ENCODE measurements at regions not wholly inside any gene's neighbourhood (a gene's known extent, or its start where the extent isn't known, plus 50 kb on each side); places are given as distances from the start of the nearest gene placed in this dataset.
"Not testable (repeated sequence)": the region's sequence is repeated elsewhere in the genome, so short reads cannot be mapped to it uniquely, and the experiment has no call there.

DNA sequence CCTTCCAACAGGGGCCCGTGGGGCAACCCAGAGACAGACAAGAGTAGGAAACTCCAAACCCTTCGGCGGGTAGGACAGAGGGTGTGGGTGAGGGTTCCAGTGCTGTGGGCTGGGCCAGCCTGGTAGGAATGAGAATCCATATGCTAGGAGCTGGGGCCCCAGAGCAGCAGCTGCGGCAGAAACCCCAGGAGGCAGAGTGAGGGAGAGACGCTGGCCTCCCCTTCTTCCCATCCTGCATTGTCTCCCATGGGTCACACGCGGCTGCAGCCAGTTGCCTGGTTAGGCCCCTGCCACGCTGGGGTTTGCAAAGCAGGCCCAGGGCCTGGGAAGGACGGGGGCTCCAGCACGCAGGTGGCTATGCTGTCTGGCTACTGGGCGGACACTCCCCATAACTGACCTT, 113.1 kb upstream of the CCZ1B start:
- DNase-seq = not testable (repeated sequence)

DNA sequence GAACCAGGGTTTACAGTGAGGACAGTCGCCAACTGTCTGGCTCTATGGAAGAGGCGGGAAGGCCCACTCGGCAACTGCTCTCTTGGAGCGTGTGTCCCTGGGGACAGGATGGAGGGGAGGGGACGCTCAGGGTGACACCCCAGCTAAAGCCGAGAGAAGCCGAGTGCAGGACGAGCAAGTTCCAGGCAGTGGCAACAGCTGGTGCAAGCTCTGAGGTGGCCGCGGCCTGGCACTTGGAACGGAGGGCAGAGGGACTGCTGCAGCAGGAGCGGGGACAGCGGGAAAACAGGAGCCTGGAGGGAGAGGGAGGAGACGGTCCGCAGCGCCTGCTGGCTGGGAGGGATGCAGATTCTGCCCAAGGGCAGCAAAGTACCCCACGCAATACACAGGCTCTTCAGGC, 113.8 kb upstream of the CCZ1B start:
- not testable (repeated sequence) for DNase-seq

DNA sequence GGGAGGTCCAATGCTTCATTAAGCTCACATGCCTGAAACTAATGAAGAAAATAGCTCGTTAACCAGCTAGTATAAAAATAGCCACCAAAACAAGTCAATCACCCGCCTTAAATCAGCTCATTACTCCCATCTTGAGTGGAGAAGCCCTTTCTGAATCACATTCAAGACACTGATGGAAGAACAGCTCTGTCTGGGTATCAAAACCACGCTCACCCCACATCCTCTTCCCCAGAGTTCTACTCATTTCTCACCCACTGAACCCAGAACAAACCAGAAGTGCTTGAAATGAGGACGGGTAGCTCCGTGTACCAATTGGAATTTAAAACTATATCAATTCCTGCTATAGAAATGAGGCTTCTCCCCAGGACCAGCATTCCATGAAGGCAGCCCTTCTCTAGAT, 120.8 kb upstream of the CCZ1B start:
- DNase-seq = not testable (repeated sequence)

- not testable (repeated sequence) for DNase-seq
Measured at GRCh38 chr7:6950231-6950630, 124.2 kb upstream of the CCZ1B start.

- DNase-seq = not testable (repeated sequence)
Measured at GRCh38 chr7:6951553-6951952, 125.5 kb upstream of the CCZ1B start.

- DNase-seq = not testable (repeated sequence)
Measured at GRCh38 chr7:6953138-6953797, 127.2 kb upstream of the CCZ1B start.

DNA sequence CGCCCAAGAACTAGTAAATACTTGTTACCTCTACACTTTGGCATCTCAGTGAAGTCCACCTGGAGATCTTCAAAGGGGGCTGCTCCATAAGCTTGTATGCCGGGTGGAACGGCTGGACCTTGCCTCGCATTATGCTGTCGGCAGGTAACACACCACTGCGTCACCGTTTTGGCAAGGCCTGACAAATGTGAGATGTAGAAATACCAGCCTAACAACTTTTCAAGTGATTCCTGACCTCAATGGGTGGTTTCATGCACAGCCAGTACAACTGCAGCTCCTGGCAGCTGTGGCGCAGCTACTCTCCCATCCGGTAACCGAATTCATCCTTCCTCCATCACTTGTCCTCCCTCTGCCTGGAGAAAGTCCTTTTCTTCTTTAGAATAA, 127.7 kb upstream of the CCZ1B start:
- not testable (repeated sequence) for DNase-seq

DNA sequence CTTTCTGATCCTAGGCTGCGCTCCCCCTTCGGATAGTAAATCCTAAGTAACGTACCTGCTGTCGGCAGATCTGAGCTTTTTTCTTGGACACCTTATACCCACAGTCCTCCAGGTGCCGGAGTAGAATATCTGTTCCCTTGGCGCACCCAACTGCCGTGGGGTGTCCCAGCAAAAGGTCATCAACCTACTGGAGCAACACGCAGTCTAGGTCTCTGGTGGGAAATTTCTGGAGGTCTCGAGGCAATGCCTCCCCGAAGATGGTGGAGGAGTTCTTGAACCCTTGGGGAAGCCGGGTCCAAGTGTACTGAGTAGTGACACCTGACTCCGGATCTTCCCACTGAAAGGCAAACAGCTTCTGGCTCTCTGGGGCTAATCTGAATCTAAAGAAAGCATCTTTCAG, 129.3 kb upstream of the CCZ1B start:
- DNase-seq = not testable (repeated sequence)

GRCh38 chr7:6955990-6956566, 130.0 kb upstream of the CCZ1B start:
- not testable (repeated sequence) for DNase-seq

GRCh38 chr7:6958371-6958770, 132.3 kb upstream of the CCZ1B start:
- not testable (repeated sequence) for DNase-seq

DNA sequence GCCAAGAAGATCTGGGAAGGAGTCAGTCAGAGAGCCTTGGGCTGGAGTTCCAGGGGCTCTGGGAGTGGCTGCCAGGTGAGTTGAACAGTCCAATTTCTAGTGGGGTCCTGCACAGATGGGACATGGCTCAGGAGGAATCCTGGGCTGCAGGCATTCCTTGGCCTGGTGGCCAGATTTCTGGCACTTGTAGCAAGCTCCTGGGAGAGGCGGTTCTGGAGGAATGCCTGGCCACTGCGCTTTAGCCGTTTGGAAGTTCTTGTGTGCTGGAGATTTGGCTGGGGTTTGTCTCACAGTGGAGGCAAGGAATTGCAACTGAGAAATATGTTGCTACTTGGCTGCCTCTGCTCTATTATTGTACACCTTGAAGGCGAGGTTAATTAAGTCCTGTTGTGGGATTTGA, 133.9 kb upstream of the CCZ1B start:
- not testable (repeated sequence) for DNase-seq

DNA sequence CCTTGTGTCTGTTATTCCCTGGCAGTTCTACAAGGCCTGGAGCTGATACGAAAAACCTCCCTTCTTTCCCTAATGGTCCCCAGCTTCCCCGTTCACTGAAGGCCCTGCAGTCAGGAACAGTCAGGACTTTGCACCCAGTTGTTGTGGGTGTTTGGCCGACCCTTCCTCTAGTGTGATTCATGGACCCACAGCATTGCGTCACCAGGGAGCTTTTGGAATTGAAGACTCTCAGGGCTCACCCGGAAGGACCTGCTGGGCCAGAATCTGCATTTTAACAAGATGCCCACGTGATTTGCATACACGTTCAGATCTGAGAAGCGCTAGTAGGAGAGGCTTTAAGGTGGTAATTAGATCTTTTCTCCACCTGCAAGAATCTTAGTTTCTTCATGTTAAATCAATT, 136.8 kb upstream of the CCZ1B start:
- not testable (repeated sequence) for DNase-seq

DNA sequence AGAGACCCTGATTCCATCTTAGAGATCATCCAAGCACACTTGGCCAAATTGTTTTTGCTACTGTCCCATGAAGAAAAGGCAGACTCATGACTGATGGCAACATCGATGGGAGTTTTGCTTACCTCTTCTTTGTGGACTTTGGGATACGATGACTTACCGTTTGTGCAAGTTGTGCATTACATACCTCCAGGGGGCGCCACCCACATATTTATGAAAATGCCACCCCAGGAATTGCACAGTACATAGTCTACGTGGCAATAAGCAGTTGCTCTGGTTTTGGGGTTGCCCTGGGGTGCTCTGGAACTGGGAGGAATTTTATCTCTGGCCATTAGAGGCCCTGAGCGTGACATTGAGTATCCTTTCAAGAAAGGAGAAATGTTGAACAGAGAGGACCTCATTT, 139.0 kb upstream of the CCZ1B start:
- DNase-seq = not testable (repeated sequence)

GRCh38 chr7:6970180-6970579, 144.1 kb upstream of the CCZ1B start:
- not testable (repeated sequence) for DNase-seq

DNA sequence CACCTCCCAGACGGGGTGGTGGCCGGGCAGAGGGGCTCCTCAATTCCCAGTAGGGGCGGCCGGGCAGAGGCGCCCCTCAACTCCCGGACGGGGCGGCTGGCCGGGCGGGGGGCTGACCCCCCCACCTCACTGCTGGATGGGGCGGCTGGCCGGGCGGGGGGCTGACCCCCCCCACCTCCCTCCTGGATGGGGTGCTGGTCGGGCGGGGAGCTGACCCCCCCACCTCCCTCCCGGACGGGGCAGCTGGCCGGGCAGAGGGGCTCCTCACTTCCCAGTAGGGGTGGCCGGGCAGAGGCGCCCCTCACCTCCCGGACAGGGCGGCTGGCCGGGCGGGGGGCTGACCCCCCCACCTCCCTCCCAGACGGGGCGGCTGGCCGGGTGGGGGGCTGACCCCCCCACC, 148.8 kb upstream of the CCZ1B start:
- DNase-seq = not testable (repeated sequence)

DNA sequence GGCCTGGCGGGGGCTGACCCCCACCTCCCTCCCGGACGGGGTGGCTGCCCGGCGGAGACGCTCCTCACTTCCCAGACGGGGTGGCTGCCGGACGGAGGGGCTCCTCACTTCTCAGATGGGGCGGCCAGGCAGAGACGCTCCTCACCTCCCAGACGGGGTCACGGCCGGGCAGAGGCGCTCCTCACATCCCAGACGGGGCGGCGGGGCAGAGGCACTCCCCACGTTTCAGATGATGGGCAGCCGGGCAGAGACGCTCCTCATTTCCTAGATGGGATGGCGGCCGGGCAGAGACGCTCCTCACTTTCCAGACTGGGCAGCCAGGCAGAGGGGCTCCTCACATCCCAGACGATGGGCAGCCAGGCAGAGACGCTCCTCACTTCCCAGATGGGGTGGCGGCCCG, 149.3 kb upstream of the CCZ1B start:
- not testable (repeated sequence) for DNase-seq

GRCh38 chr7:6977368-6977767, 151.3 kb upstream of the CCZ1B start:
- not testable (repeated sequence) for DNase-seq

- DNase-seq = not testable (repeated sequence)
Measured at GRCh38 chr7:6978326-6978725, 152.3 kb upstream of the CCZ1B start.

GRCh38 chr7:6979456-6979855, 153.4 kb upstream of the CCZ1B start:
- DNase-seq = not testable (repeated sequence)

DNA sequence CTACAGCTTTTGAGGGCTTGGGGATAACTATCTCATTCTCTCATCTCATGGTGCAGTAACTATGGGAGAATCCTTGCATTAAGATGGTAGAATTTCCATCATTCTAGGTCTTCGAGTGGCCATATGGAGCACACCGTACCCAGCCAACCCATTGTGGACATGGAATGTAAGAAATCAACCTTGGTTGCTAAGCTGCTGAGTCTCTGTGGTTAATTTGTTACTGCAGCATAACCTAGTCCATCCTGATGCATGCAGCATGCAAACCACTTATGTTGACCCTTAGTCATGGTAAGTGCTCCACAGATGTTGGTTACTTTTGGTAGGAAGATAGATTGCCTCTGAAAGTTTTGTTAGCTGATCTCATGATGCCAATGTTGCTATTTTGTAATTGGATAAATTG, 156.3 kb upstream of the CCZ1B start:
- DNase-seq = not testable (repeated sequence)

DNA sequence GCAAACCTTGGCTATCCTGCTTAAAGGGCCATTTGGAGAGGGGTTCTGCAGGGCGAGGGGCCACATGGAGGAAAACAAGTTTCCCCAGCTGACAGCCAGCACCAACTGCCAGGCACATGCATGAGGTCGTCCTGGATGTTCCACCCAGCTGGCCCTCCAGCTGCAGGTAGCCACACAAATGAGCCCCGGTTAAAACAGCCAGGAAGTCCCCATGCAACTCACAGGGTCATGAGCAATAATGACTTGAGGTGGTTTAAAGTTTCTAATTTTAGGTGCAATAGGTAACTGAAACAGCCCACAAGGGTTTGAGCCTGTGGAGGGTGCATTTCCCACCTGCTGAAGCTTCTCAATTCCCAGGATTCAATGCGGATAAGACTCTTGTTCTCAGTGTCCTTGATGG, 160.8 kb upstream of the CCZ1B start:
- DNase-seq = not testable (repeated sequence)

DNA sequence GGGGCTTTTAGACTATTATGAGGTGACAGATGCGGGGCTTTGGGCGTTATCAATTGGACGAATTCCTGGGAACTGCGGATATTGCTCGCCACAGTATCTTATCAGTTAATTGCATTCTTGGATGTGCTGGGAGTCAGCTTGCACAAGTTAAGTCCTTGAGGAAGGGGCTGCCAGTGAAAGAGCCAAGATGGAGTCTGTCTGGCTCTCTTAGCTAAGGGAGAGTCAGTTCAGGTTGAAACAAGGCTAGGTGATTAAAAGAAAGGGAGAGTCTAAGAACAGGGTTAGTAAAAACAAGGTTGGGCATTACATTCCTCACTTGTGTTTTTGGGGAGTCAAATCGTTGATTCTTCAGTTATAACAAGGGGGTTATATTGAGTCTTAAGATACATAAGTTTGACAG, 162.5 kb upstream of the CCZ1B start:
- not testable (repeated sequence) for DNase-seq

DNA sequence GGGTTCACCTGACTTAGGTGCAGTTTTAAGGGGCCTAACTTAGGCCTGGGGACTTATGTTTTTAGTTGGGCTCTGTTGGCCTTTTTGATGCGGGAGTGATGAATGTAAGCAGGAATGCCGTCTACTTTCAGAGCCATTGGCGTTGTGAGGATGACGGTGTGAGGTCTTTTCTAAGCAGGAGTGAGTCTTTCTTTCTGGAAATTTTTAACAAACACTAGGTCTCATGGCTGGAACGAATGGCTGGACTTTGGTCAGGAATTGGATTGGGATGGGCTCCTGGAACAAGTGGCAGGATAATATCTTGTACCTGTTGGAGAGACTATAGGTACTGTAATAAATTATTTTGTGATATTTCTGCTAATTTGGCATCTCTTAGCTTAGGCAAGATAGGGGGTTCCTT, 163.9 kb upstream of the CCZ1B start:
- not testable (repeated sequence) for DNase-seq

DNA sequence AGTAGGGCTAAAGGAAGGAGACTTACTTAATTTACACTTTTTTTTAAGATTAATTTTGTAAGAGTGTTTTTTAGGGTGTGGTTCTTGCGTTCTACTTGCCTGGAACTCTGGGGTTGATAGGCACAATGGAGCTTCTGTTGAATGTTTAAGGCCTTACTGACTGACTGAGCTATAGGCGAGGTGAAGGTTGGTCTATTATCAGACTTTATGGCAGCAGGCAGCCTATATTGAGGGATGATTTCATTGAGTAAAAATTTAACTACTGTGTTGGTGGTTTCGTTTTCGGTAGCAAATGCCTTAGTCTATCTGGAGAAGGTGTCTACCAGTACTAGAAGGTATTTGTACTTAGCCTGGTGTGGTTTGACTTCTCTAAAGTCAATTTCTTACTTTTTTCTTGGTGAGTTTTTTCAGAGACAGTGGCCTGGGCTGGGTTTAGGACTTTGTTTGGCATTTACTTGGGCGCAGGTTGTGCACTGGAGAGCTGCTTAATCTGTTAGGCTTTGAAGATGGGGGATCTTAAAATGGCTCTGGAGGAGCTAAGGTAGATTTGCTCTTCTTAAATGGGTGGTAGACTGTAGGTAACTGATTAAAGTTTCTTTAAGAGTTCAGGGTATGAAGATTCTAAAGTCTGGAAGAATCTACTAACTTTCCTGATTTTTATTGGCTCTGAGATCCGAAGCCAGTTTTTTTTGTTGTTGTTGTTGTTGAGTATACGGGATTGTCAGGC, 164.5 kb upstream of the CCZ1B start:
- DNase-seq = not testable (repeated sequence)

Data from right kidney (tissue), 1 donor.